Thymus (tissue), 11 donors: ENCODE measurements at regions not wholly inside any gene's neighbourhood (a gene's known extent, or its start where the extent isn't known, plus 50 kb on each side); places are given as distances from the start of the nearest gene placed in this dataset.

Experiments used
- DNase-seq, 9 donors: peaks; one replicate each; pipeline ENCODE4 v3.0.0-alpha.2; 2013; ENCODE audit warnings: low spot score in 9 of 9, low read depth in 6 of 9, missing footprints in 1 of 9
- H3K27ac ChIP-seq, 2 donors: one replicate each; pipeline ENCODE4 v1.5.1; 2013; ENCODE audit warnings: control low read depth in 1 of 2, low read depth in 1 of 2, low read length in 1 of 2, mild to moderate bottlenecking in 1 of 2, moderate library complexity in 1 of 2
- H3K27me3 ChIP-seq, 2 donors: one replicate each; pipeline ENCODE4 v1.5.1; 2013; ENCODE audit warnings: low read length in 1 of 2; ENCODE audit not compliant: control insufficient read depth in 2 of 2, insufficient read depth in 1 of 2
- H3K36me3 ChIP-seq, 2 donors: one replicate each; pipeline ENCODE4 v1.5.1; 2013; ENCODE audit warnings: low read length in 1 of 2, mild to moderate bottlenecking in 1 of 2, moderate library complexity in 1 of 2; ENCODE audit not compliant: control insufficient read depth in 2 of 2, insufficient read depth in 2 of 2
- H3K4me1 ChIP-seq, 2 donors: one replicate each; pipeline ENCODE4 v1.5.1; 2013; ENCODE audit warnings: low read length in 2 of 2; ENCODE audit not compliant: control insufficient read depth in 2 of 2, insufficient read depth in 2 of 2
- H3K4me3 ChIP-seq, 2 donors: one replicate each; pipeline ENCODE4 v1.5.1; 2013; ENCODE audit warnings: low read length in 2 of 2, control low read depth in 1 of 2, mild to moderate bottlenecking in 1 of 2
- H3K9me3 ChIP-seq, 2 donors: one replicate each; pipeline ENCODE4 v1.5.1; 2013; ENCODE audit warnings: low read length in 1 of 2, mild to moderate bottlenecking in 1 of 2; ENCODE audit not compliant: control insufficient read depth in 2 of 2, insufficient read depth in 1 of 2
- WGBS: extraction: QIAGEN DNeasy Blood & Tissue Kit; methylation state at CpG from one replicate; pipeline ENCODE4 v1.1.7; 2013; 5-methylcytosine and 5-hydroxymethylcytosine counted together
- donor health status: healthy.

- WGBS, result 93% methylated on average over 2 of the region's 2 CpGs
- Histone ChIP-seq H3K4me3 (no peak overlapping the region), H3K4me1 (no peaks in the 10 kb centered on the region), H3K27me3 (no peaks in the 10 kb centered on the region), H3K27ac (no peak overlapping the region), H3K9me3 (no peaks in the 10 kb centered on the region), H3K36me3 (no peaks in the 10 kb centered on the region)
- no peak for DNase-seq
Measured at GRCh38 chr3:111470032-111470431, 72.0 kb upstream of the CD96 start.

- no peak for DNase-seq
- Histone ChIP-seq H3K27ac (no peak overlapping the region), H3K4me1 (no peaks in the 10 kb centered on the region), H3K4me3 (no peak overlapping the region), H3K36me3 (no peaks in the 10 kb centered on the region), H3K9me3 (no peaks in the 10 kb centered on the region), H3K27me3 (no peaks in the 10 kb centered on the region)
- 71% methylated on average over 2 of the region's 2 CpGs for WGBS
Measured at GRCh38 chr3:111471831-111472230, 70.2 kb upstream of the CD96 start.

- Histone ChIP-seq H3K27ac (no peak overlapping the region), H3K36me3 (no peaks in the 10 kb centered on the region), H3K4me1 (no peaks in the 10 kb centered on the region), H3K4me3 (no peak overlapping the region), H3K9me3 (no peaks in the 10 kb centered on the region), H3K27me3 (no peaks in the 10 kb centered on the region)
- DNase-seq, result no peak
- 87% methylated on average over 4 of the region's 4 CpGs for WGBS
Measured at GRCh38 chr3:111472556-111472955, 69.4 kb upstream of the CD96 start.

- no peak overlapping the region for H3K4me3 ChIP-seq
- no peaks in the 10 kb centered on the region for H3K4me1 ChIP-seq
- H3K27ac ChIP-seq, result no peak overlapping the region
- H3K36me3 ChIP-seq, result no peaks in the 10 kb centered on the region
- DNase-seq, result no peak
- H3K27me3 ChIP-seq, result no peaks in the 10 kb centered on the region
- 96% methylated on average over 2 of the region's 2 CpGs for WGBS
- H3K9me3 ChIP-seq, result no peaks in the 10 kb centered on the region
Measured at GRCh38 chr3:111473550-111473949, 68.4 kb upstream of the CD96 start.

- H3K4me1 ChIP-seq, result no peaks in the 10 kb centered on the region
- H3K9me3 ChIP-seq, result no peaks in the 10 kb centered on the region
- H3K36me3 ChIP-seq, result no peaks in the 10 kb centered on the region
- WGBS, result 81% methylated on average over 3 of the region's 3 CpGs
- H3K4me3 ChIP-seq, result no peak overlapping the region
- no peak for DNase-seq
- no peaks in the 10 kb centered on the region for H3K27me3 ChIP-seq
- no peak overlapping the region for H3K27ac ChIP-seq
Measured at GRCh38 chr3:111476701-111477100, 65.3 kb upstream of the CD96 start.

- Histone ChIP-seq H3K9me3 (no peaks in the 10 kb centered on the region), H3K4me1 (no peaks in the 10 kb centered on the region), H3K4me3 (no peak overlapping the region), H3K36me3 (no peaks in the 10 kb centered on the region), H3K27me3 (no peaks in the 10 kb centered on the region), H3K27ac (no peak overlapping the region)
- WGBS, result 97% methylated on average over 1 of the region's 1 CpG
- no peak for DNase-seq
Measured at GRCh38 chr3:111480091-111480490, 61.9 kb upstream of the CD96 start.

GRCh38 chr3:111481551-111481950, 60.4 kb upstream of the CD96 start:
- H3K36me3 ChIP-seq, result no peaks in the 10 kb centered on the region
- H3K9me3 ChIP-seq, result no peaks in the 10 kb centered on the region
- H3K4me1 ChIP-seq, result no peaks in the 10 kb centered on the region
- no peak overlapping the region for H3K4me3 ChIP-seq
- no peak overlapping the region for H3K27ac ChIP-seq
- H3K27me3 ChIP-seq, result no peaks in the 10 kb centered on the region
- DNase-seq, result no peak

GRCh38 chr3:111482574-111482973, 59.4 kb upstream of the CD96 start:
- Histone ChIP-seq H3K36me3 (no peaks in the 10 kb centered on the region), H3K27ac (no peak overlapping the region), H3K27me3 (no peaks in the 10 kb centered on the region), H3K4me1 (no peaks in the 10 kb centered on the region), H3K4me3 (no peak overlapping the region), H3K9me3 (no peaks in the 10 kb centered on the region)
- no peak for DNase-seq
- 99% methylated on average over 1 of the region's 1 CpG for WGBS

GRCh38 chr3:111485086-111485485, 56.9 kb upstream of the CD96 start:
- H3K9me3 ChIP-seq, result no peaks in the 10 kb centered on the region
- no peak overlapping the region for H3K27ac ChIP-seq
- no peaks in the 10 kb centered on the region for H3K4me1 ChIP-seq
- H3K27me3 ChIP-seq, result no peaks in the 10 kb centered on the region
- WGBS, result 96% methylated on average over 1 of the region's 1 CpG
- no peaks in the 10 kb centered on the region for H3K36me3 ChIP-seq
- no peak overlapping the region for H3K4me3 ChIP-seq
- DNase-seq, result no peak
